HepG2 (cell line): ENCODE measurements at regions not wholly inside any gene's neighbourhood (a gene's known extent, or its start where the extent isn't known, plus 50 kb on each side); places are given as distances from the start of the nearest gene placed in this dataset.

Experiments used
- ATAC-seq: fragments of 200-7000 bp; cut with Tn5 transposase; 3 replicates; pipeline ENCODE4 v1.9.1; 2020; ENCODE audit warnings: mild to moderate bottlenecking, moderate library complexity
- BruUV-seq: library from RNA; stranded (reverse); fragments of 400-500 nt; replicated peaks from 2 replicates; lab custom pipeline; 2021; lab: Mats Ljungman, UMichigan
- CTCF ChIA-PET: fragments of 300-600 bp; formaldehyde crosslinking; extraction: SDS; loops from one replicate; lab custom pipeline; 2021; ENCODE audit warnings: low total read pairs, inconsistent platforms, low intra/inter-chr PET ratio; lab: Yijun Ruan, JAX
- POLR2A ChIA-PET: fragments of 350-600 bp; sonication (Branson Sonifier 250); formaldehyde crosslinking; loops from one replicate; lab custom pipeline; 2020; ENCODE audit warnings: antibody characterized with exemption, inconsistent platforms; lab: Yijun Ruan, JAX
- DNase-seq: peaks from one replicate; pipeline ENCODE4 v3.0.0-alpha.2; 2015; ENCODE audit warnings: low spot score
- FAIRE-seq: peaks from 3 replicates; lab custom pipeline; 2011; peaks lifted over from hg19 to GRCh38; lab: Jason Lieb, UNC
- H2AFZ ChIP-seq: one replicate; pipeline ENCODE4 v1.6.1; 2011; ENCODE audit warnings: low read length, inconsistent platforms
- H3K27ac ChIP-seq: fragments of 300-600 bp; 3 replicates; pipeline ENCODE4 v1.8.0; 2011; ENCODE audit warnings: mixed run types, mild to moderate bottlenecking, mixed read lengths, low read length, inconsistent platforms; ENCODE audit not compliant: insufficient read depth; ENCODE audit errors: extremely low read length
- H3K27me3 ChIP-seq, 2 experiments: fragments of 200-600 bp in 1 of 2; 2 replicates in 1 of 2; 3 replicates in 1 of 2; pipeline versions ENCODE4 v1.6.0 to v1.8.0; 2011; ENCODE audit warnings: low read length in 2 of 2, mild to moderate bottlenecking in 2 of 2, moderate library complexity in 2 of 2, inconsistent platforms in 1 of 2; ENCODE audit not compliant: insufficient read depth in 2 of 2, control insufficient read depth in 1 of 2
- H3K36me3 ChIP-seq, 2 experiments: fragments of 200-600 bp in 1 of 2; replicated peaks in 1 of 2; 2 replicates in 1 of 2; 3 replicates in 1 of 2; pipeline versions ENCODE4 v1.5.1 to v1.8.0; 2011; ENCODE audit warnings: low read length in 2 of 2, inconsistent platforms in 1 of 2; ENCODE audit not compliant: insufficient read depth in 2 of 2, control insufficient read depth in 1 of 2
- H3K4me1 ChIP-seq: 2 replicates; pipeline ENCODE4 v1.5.1; 2012; ENCODE audit warnings: low read length, inconsistent platforms; ENCODE audit not compliant: insufficient read depth
- H3K4me2 ChIP-seq: 2 replicates; pipeline ENCODE4 v1.6.0; 2011; ENCODE audit warnings: low read depth, low read length, inconsistent platforms
- H3K4me3 ChIP-seq, 3 experiments: fragments of 200-600 bp in 1 of 3; sonication (generic), shearing (Covaris generic) in 1 of 3; replicated peaks in 1 of 3; 2 replicates each; pipeline ENCODE4 v1.5.1; 2011 to 2016; ENCODE audit warnings: low read length in 3 of 3, inconsistent platforms in 2 of 3, low read depth in 2 of 3, mild to moderate bottlenecking in 2 of 3, control low read depth in 1 of 3, mixed read lengths in 1 of 3; ENCODE audit not compliant: insufficient read depth in 1 of 3
- H3K79me2 ChIP-seq: one replicate; pipeline ENCODE4 v1.6.1; 2011; ENCODE audit warnings: low read length, inconsistent platforms; ENCODE audit not compliant: insufficient read depth
- H3K9ac ChIP-seq: 2 replicates; pipeline ENCODE4 v1.6.0; 2011; ENCODE audit warnings: mild to moderate bottlenecking, low read depth, low read length, inconsistent platforms; ENCODE audit not compliant: insufficient read depth
- H3K9me3 ChIP-seq: 2 replicates; pipeline ENCODE4 v1.5.1; 2012; ENCODE audit warnings: mild to moderate bottlenecking, low read length
- H4K20me1 ChIP-seq: 2 replicates; pipeline ENCODE4 v1.6.0; 2011; ENCODE audit warnings: inconsistent platforms, mild to moderate bottlenecking, low read length, moderate library complexity; ENCODE audit not compliant: insufficient read depth
- CEBPG ChIP-seq: IDR thresholded peaks from 2 replicates; pipeline ENCODE4 v1.6.1; 2016
- HNF4A ChIP-seq: sonication (generic); formaldehyde crosslinking; IDR thresholded peaks from 2 replicates; pipeline ENCODE4 v1.4.0; 2020; ENCODE audit warnings: missing genetic modification reagents
- IKZF4 ChIP-seq: sonication (generic); formaldehyde crosslinking; IDR thresholded peaks from 2 replicates; pipeline ENCODE4 v1.5.1; 2020; ENCODE audit warnings: borderline replicate concordance, mild to moderate bottlenecking, low read depth, missing genetic modification reagents; ENCODE audit errors: not compliant biosample characterization
- MED13 ChIP-seq: sonication (generic); formaldehyde crosslinking; IDR thresholded peaks from 2 replicates; pipeline ENCODE4 v1.5.0; 2020; ENCODE audit warnings: missing genetic modification reagents
- NPAS2 ChIP-seq: sonication (generic); formaldehyde crosslinking; IDR thresholded peaks from 2 replicates; pipeline ENCODE4 v1.8.0; 2022; ENCODE audit warnings: mild to moderate bottlenecking, missing genetic modification reagents, borderline replicate concordance
- RARA ChIP-seq: IDR thresholded peaks from 2 replicates; pipeline ENCODE4 v1.6.1; 2016; ENCODE audit warnings: missing genetic modification reagents, missing compliant biosample characterization
- TAF1 ChIP-seq: sonication (generic); formaldehyde crosslinking; IDR thresholded peaks from 2 replicates; pipeline ENCODE4 v1.4.0; 2020; ENCODE audit warnings: missing genetic modification reagents
- TCF7 ChIP-seq: sonication (generic); IDR thresholded peaks from 2 replicates; pipeline ENCODE4 v1.6.1; 2016; ENCODE audit warnings: antibody characterized with exemption, low read depth
- ZFX ChIP-seq: sonication (generic); formaldehyde crosslinking; IDR thresholded peaks from 2 replicates; pipeline ENCODE4 v1.4.0; 2020; ENCODE audit warnings: mild to moderate bottlenecking, low read depth, missing genetic modification reagents, moderate library complexity
- ZKSCAN5 ChIP-seq: sonication (generic); formaldehyde crosslinking; IDR thresholded peaks from 2 replicates; pipeline ENCODE4 v1.5.1; 2020; ENCODE audit warnings: mild to moderate bottlenecking, missing genetic modification reagents
- ZNF124 ChIP-seq: sonication (generic); formaldehyde crosslinking; IDR thresholded peaks from 2 replicates; pipeline ENCODE4 v1.4.0; 2020; ENCODE audit warnings: missing genetic modification reagents
- ZNF234 ChIP-seq: sonication (generic); formaldehyde crosslinking; conservative IDR thresholded peaks from 2 replicates; pipeline ENCODE4 v1.5.1; 2020; ENCODE audit warnings: mild to moderate bottlenecking, missing genetic modification reagents
- ZNF235 ChIP-seq: sonication (generic); formaldehyde crosslinking; IDR thresholded peaks from 2 replicates; pipeline ENCODE4 v1.8.1; 2023; ENCODE audit warnings: mild to moderate bottlenecking, missing genetic modification reagents, borderline replicate concordance
- ZNF546 ChIP-seq: sonication (generic); formaldehyde crosslinking; conservative IDR thresholded peaks from 2 replicates; pipeline ENCODE4 v1.8.1; 2023; ENCODE audit warnings: mild to moderate bottlenecking, missing genetic modification reagents
- in situ Hi-C: cut with HindIII; loops from 2 replicates; pipeline ENCODE4 v1.10.0; 2017; ENCODE audit warnings: low pct_unique_long_range_greater_than_20kb; ENCODE audit not compliant: extremely low pct_ligation_motif_present
- intact Hi-C: fragments of 100-400 bp; cut with micrococcal nuclease; formaldehyde crosslinking; loops from one replicate; pipeline ENCODE4 v1.10.0; 2022; ENCODE audit not compliant: unreplicated experiment
- TF ChIP-seq, protein P1 (sequence below): sonication (generic); formaldehyde crosslinking; IDR thresholded peaks from 2 replicates; pipeline ENCODE4 v1.5.0; 2020; ENCODE audit warnings: mild to moderate bottlenecking, missing genetic modification reagents
- TF ChIP-seq, protein P2 (sequence below): sonication (generic); formaldehyde crosslinking; IDR thresholded peaks from 2 replicates; pipeline ENCODE4 v1.8.0; 2022; ENCODE audit warnings: mild to moderate bottlenecking, missing genetic modification reagents, moderate library complexity

DNA sequence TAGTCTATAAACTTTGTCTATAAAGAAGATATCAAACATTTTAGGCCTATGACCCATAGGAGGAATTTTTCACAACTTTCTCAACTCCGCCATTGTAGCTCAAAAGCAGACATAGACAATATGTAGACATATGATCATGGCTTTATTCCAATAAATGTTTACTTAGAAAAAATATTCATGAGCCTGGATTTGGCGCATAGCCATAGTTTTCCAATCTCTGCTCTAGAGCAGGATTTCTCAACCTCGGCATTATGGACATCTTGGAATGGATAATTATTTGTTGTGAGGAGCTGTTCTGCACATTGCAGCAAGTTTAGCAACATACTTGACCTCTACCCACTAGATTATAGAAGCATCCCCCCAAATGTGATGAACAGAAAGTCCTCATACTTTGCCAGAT, 532.6 kb downstream of the ANKRD7 start (continued):
- no peak for TF ChIP-seq IKZF4
- no peak for TF ChIP-seq ZNF234
- TF ChIP-seq, protein P1, sequence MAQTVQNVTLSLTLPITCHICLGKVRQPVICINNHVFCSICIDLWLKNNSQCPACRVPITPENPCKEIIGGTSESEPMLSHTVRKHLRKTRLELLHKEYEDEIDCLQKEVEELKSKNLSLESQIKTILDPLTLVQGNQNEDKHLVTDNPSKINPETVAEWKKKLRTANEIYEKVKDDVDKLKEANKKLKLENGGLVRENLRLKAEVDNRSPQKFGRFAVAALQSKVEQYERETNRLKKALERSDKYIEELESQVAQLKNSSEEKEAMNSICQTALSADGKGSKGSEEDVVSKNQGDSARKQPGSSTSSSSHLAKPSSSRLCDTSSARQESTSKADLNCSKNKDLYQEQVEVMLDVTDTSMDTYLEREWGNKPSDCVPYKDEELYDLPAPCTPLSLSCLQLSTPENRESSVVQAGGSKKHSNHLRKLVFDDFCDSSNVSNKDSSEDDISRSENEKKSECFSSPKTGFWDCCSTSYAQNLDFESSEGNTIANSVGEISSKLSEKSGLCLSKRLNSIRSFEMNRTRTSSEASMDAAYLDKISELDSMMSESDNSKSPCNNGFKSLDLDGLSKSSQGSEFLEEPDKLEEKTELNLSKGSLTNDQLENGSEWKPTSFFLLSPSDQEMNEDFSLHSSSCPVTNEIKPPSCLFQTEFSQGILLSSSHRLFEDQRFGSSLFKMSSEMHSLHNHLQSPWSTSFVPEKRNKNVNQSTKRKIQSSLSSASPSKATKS, result no peak

DNA sequence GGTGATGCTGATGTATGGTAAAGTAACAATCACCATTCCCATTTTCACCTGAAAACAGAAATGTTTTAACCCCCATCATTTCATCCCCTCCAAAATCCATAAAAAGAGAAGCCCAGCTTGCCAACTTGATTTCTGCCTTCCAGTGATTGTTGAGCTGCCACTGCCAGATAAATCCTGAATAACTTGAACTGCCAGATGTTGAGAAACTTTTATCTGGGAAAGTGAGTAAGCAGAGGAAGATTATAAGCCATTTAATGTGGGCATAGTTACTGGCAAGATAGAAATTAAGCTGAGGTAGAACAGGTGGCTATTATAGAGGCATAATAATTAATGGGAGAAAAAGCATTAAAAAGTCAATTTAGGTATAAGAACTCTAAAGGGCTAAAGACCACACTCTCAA, 534.1 kb downstream of the ANKRD7 start:
- Histone ChIP-seq H3K79me2 (no peaks in the 10 kb centered on the region), H3K27ac (no peak overlapping the region), H4K20me1 (no peaks in the 10 kb centered on the region), H3K4me1 (no peaks in the 10 kb centered on the region), H3K4me3 (no peak overlapping the region), H3K36me3 (no peaks in the 10 kb centered on the region), H3K4me2 (no peak overlapping the region), H3K9me3 (no peaks in the 10 kb centered on the region), H3K9ac (no peak overlapping the region), H2AFZ (no peak overlapping the region), H3K27me3 (no peaks in the 10 kb centered on the region)
- intact Hi-C loops (no loop called here), in situ Hi-C loops (no loop called here)
- ChIA-PET CTCF (no interaction called here), POLR2A (no interaction called here)
- TF ChIP-seq ZNF235 (CRISPR knock-in tag), result no peak
- TF ChIP-seq TCF7, result no peak
- TF ChIP-seq RARA (CRISPR knock-in tag), result no peak
- no peak for TF ChIP-seq ZNF124 (CRISPR knock-in tag)
- no peak for TF ChIP-seq NPAS2 (CRISPR knock-in tag)
- no peak for TF ChIP-seq MED13 (CRISPR knock-in tag)
- no peak for TF ChIP-seq ZKSCAN5 (CRISPR knock-in tag)
- TF ChIP-seq ZFX, result no peak
- TF ChIP-seq, protein P2, sequence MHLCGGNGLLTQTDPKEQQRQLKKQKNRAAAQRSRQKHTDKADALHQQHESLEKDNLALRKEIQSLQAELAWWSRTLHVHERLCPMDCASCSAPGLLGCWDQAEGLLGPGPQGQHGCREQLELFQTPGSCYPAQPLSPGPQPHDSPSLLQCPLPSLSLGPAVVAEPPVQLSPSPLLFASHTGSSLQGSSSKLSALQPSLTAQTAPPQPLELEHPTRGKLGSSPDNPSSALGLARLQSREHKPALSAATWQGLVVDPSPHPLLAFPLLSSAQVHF (CRISPR knock-in tag), result no peak
- no peak for TF ChIP-seq HNF4A
- no peak for TF ChIP-seq CEBPG (CRISPR knock-in tag)
- TF ChIP-seq TAF1 (CRISPR knock-in tag), result no peak
- no peak for TF ChIP-seq ZNF546 (CRISPR knock-in tag)
- no peak for FAIRE-seq
- no TSS peak for BruUV-seq
- DNase-seq, result no peak
- no peak for ATAC-seq
